GM12892 (cell line): ENCODE measurements at regions not wholly inside any gene's neighbourhood (a gene's known extent, or its start where the extent isn't known, plus 50 kb on each side); places are given as distances from the start of the nearest gene placed in this dataset.

Source experiments
- POLR2A ChIP-seq: IDR thresholded peaks from 2 replicates; pipeline ENCODE4 v1.6.1; 2011; ENCODE audit warnings: low read depth, low read length, control low read depth
- POLR2AphosphoS5 ChIP-seq: IDR thresholded peaks from 2 replicates; pipeline ENCODE4 v1.6.1; 2011; ENCODE audit warnings: low read depth, low read length, control low read depth
- TAF1 ChIP-seq: IDR thresholded peaks from 2 replicates; pipeline ENCODE4 v1.6.1; 2011; ENCODE audit warnings: low read depth, mild to moderate bottlenecking, control low read depth, low read length, borderline replicate concordance

DNA sequence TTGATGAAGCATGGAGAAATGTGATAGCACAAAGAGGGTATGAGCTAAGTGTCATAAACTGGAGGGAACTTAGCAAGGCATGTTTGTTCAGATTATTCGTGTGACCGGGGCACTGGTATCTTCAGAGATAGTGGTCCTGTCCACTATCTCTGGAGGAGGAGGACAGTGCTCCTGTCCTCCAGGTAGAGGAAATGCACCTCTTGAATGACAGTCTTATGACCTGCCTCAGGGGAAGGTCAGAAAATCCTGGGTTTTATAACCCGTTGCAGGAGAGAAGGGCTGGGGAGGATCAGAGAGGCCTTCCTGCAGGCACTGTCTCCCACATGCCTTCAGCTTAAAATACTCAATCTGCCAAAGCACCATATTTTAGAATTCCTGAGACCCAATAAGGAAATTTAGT lies 213.5 kb upstream of the UBL3 start:
- TF ChIP-seq POLR2A = no peak
- no peak for TF ChIP-seq POLR2AphosphoS5
- no peak for TF ChIP-seq TAF1
